ENCODE measurements at regions not wholly inside any gene's neighbourhood (a gene's known extent, or its start where the extent isn't known, plus 50 kb on each side); places are given as distances from the start of the nearest gene placed in this dataset.

DNA sequence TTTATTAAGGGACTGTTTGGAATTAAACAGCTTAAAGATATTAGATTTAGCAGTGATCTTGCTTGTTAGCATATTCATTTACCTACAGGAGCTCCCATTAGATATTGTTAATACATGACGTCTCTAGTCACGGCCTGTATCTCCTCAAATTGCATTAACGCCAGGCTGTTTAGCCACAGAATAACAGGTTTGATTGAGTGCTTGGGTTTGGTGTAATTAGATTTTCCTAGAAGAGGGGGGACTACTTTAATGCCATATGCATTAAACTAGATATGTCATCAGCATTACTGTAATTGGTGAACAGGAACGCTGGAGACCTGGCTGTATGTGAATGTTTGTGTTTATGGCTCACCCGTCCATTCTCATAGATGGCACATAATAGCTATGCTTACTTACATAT lies 841.4 kb upstream of the NR2F2 start:
- TF ChIP-seq CTCF (optimal IDR thresholded peaks at IDR 0.05 in 1 of 3, IDR thresholded peaks at IDR 0.05 in 1 of 3, conservative IDR thresholded peaks at IDR 0.05 in 1 of 3; ENCODE audit: extremely low read depth in 1 of 3, insufficient read depth in 2 of 3, low read length in 3 of 3) (no peak), EZH2 (IDR thresholded peaks at IDR 0.05; ENCODE audit: low read length) (no peak)

Measured in keratinocyte (primary cell).